NCI-H1105 (cell line): ENCODE measurements at regions not wholly inside any gene's neighbourhood (a gene's known extent, or its start where the extent isn't known, plus 50 kb on each side); places are given as distances from the start of the nearest gene placed in this dataset.

Source experiments
- DNase-seq: peaks from one replicate; lab custom pipeline; 2025; lab: John Stamatoyannopoulos, UW

GRCh38 chr4:96784336-96784735 lies 944.4 kb downstream of the PDHA2 start:
- DNase-seq: no peak

DNA sequence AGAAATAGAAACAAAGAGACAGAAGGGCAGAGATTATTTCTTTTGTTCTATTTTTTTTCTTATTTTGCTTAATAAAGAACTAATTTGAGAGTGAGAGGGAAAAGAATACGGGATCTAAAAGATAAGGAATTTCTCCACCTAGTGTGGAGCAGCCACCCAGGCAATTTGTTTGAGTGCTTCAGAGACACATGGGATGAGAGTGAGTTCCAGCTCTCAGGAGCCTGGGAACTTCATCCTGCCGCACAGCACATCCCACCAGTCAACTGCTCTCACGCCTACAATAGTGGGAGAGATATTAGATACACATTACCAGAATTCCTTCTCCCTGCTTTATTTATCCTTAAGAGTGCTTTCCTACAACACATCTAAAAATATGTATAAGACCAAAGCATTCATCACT lies 946.4 kb downstream of the PDHA2 start:
- no peak for DNase-seq

GRCh38 chr4:96787766-96788165 lies 947.9 kb downstream of the PDHA2 start:
- DNase-seq: no peak

- no peak for DNase-seq
Measured at GRCh38 chr4:96809563-96809962, 969.7 kb downstream of the PDHA2 start.

- DNase-seq: no peak
Measured at GRCh38 chr4:96827086-96827485, 987.2 kb downstream of the PDHA2 start.

DNA sequence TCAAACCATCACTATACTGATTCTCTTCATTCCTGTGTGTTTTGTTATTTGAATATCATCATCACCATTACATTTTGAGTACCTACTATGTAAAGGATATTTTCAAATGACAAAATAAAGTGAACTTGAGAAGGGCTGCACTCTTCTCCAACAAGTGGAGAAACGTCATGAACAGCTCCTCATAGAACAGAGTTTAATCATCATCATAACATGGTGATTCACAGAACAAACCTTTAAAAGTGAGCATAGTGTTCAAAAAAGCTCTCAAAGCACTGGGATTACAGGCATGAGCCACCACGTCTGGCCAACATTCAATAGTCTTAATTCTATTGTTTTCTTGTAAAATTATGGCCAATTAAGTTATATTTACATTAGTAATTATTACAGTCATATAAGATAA lies 993.9 kb downstream of the PDHA2 start:
- no peak for DNase-seq

GRCh38 chr4:96835991-96836390 lies 996.1 kb downstream of the PDHA2 start:
- DNase-seq: no peak

- DNase-seq: no peak
Measured at GRCh38 chr4:96839441-96839840, 999.5 kb downstream of the PDHA2 start.

DNA sequence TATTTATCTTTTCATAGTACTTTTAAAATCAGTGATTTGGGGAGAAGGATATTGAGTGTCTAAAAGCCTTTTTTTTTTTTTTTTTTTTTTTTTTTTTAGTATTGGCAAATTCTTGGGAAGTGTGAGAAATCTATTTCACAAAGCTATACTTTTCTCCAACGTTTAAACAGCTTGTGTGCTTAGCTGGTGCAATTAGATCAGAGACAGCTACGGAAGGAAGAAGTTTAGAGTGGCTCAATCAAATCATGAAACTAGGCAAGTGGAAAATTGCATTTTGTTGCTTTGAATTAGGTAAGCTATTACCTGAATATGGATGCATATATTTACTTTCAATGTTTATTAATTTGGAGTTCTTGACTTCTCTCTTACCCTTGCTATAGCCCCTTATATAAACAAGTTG lies 1001.9 kb downstream of the PDHA2 start:
- DNase-seq: no peak

DNA sequence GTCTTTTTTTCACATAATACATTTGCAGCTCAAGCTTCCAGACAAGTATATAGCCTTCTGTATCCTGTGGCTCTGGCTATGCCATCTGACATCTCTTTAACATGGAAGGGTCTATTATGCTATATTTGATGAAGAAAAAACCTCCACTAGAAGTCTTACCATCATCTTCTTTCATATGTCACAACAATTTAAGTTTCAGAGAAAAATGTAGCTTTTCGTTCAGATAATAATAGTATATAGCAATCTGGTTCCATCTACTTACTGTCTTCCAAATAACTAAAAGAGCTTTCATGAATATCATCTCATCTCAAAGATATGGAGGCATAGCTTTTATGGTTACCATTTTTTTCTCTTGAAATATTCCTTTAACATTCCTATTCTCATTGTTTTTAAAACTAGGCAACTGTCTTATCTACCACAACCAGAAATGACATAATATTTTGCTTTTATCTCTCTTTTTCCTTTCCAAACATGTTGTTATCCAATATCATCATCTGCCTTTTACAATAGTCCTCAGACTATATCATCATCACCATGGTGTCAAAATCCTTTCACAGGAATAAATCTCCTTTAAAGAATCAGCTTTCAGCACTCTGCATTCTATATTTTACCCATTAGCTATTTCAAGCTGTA lies 1005.1 kb downstream of the PDHA2 start:
- no peak for DNase-seq

DNA sequence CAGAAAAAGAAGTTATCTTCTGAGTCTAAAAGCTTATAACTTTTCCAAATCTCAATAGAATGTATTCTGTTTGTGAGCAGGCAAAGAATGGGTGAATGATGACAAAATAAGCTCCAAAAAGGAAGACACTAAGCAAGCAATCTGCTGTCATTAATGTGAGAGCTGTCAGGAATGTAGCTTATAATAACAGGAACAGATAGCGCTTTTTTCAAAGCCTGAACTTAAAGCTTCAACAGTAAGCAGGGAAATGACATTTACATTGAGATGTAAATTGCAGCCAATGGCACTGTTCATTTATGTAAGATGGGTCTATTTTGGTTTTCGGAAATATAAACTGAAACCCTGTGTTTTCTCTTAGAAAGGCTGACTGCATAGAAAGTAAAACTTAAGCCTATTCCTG lies 1005.9 kb downstream of the PDHA2 start:
- DNase-seq: no peak

DNA sequence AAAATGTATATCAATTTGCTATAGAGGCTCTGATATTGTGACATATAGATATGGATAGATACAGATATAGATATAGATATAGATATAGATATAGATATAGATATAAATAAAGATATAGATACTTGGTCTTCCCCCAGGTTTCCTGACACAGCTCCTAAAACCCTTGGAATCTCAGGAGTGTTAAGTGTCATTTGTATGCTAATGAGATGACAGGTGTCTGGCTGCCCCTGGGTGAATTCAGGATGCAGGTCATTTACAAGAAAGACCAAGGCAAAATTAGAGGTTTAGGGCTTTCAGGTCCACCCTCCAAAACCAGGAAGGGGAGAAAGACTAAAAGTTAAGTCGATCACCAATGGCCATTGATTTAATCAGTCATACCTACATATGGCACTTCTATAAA lies 1034.8 kb downstream of the PDHA2 start:
- DNase-seq: no peak

DNA sequence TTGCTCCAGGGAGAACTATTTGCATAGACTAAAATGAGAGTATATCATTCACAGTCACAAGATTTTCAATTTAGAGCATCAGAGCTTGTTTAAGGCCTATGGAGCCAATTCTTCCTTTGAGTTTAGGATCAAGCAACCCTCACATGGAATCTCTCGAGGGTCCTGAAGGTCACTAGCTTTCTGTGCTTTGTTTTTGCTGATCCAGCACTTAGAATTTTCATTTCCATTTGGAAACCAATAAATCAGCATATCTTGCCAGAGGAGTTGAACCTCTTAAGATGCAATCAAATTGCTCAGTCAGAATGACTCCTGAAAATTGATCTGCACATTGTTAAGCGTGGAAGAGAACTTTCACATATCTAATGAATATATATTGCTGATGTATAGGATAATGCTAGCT lies 1039.6 kb downstream of the PDHA2 start:
- no peak for DNase-seq

GRCh38 chr4:96887857-96888256 lies 1048.0 kb downstream of the PDHA2 start:
- no peak for DNase-seq

DNA sequence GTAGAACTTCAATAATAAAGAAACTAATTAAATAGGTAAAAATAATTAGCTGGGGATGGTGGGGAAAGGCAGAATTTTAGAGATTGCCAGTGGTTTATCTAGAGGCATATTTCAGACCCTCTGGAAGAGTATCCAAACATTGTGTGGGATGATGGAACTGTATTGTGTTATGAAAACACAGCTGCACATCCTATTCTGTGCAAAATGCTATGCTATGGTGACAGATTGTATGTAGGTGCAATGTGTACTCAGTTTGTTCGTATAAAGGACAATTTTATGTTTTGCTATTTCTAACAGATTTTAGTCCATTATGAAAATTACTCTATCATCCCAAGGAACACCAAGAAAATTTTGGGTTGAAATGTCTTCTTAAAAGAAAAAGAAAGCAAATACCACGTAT lies 1054.7 kb downstream of the PDHA2 start:
- no peak for DNase-seq

DNA sequence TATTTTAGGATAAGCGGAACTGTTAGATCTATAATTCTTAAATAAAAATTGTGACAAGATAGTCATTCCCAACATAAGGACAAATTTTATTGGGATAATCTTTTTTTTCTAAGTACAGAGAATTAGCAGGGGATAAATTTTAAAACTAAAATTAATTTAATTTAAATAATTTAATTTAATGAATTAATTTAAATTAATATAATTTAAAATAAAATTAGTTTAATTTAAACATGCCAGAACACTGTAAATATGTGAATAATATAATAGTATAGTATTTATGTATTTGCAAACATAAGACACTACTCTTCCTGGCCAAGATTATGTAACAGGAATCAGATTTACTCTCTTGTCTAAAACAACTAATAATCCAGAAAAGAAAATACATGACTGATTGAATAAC lies 1055.9 kb downstream of the PDHA2 start:
- DNase-seq: no peak

DNA sequence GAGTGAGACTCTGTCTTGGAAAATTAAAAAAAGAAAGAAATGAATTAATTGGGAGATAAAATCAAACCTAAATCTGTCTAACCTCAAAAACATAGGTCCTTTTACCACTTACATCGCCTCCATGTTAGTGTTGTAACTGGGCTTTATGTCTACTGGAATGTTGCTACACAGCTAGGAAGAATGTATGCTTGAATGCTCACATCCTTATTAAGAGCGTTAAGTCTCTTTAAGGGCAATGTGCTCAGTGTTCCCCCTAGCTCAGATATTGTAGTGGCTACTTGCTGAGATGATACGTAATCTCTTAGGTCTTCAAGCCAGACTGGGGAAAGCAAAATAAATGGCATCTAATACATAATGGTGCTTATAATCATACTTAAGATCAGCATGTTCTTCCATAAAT lies 1072.8 kb downstream of the PDHA2 start:
- no peak for DNase-seq

DNA sequence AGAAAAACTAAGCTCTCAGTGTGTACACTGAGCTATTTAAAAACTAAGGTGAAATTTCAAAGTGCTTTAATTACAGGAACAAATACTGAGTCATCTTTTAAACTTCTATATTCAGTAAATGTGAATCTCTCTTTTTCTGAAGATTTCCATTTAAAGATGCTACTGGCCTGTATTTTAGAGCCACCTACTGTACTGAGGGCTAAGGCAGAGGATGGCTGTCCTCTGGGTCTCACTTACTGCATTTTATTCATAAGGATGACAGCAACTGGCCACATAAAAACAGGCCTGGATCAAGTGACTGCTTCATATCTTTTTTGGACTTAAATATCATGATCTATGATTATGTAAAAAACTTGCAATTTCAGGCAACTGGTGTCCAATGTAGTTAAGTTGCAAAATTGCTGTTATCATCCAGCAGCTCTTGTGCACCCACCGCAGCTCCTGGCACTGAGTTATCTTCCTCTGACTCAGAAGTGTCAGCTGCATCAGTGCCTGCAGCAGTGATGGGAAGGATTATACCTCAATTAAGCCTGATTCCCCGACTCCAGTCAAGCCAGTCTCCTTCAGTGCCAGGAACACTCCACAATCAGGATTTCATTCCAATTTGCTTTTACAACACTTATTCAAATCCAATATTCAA lies 1073.7 kb downstream of the PDHA2 start:
- DNase-seq: no peak

DNA sequence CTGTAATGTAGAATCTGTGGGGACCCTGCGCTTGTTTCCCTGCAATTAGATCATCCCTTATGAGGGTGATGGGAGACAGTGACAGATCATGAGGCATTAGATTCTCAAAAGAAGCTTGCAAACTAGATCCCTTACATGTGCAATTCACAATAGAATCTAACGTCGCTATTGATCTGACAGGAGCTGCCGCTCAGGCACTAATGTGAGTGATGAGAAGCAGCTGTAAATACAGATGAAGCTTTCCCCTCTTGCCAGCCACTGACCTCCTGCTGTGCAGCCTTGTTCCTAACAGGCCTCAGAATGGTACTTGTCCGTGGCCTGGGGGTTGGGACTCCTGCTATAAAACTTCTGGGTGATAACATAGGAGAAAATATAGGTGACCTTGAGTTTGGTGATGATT lies 1076.8 kb downstream of the PDHA2 start:
- DNase-seq: no peak

- no peak for DNase-seq
Measured at GRCh38 chr4:96936886-96937285, 1097.0 kb downstream of the PDHA2 start.

DNA sequence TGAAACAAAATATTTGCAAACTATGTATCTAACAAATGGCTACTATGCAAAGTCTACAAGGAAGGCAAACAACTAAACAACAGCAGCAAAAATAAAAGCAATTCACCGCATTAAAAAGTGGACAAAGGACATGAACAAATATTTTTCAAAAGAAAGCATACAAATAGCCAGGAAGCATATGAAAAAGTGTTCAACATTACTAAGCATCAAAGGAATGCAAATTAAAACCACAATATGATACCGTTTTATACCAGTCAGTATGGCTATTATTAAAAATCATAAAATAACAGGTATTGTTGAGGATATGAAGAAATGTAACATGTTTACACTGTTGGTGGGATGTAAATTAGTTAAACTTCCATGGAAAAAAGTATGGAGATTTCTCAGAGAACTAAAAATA lies 1106.7 kb downstream of the PDHA2 start:
- DNase-seq: no peak

- no peak for DNase-seq
Measured at GRCh38 chr4:96952610-96953009, 1112.7 kb downstream of the PDHA2 start.

DNA sequence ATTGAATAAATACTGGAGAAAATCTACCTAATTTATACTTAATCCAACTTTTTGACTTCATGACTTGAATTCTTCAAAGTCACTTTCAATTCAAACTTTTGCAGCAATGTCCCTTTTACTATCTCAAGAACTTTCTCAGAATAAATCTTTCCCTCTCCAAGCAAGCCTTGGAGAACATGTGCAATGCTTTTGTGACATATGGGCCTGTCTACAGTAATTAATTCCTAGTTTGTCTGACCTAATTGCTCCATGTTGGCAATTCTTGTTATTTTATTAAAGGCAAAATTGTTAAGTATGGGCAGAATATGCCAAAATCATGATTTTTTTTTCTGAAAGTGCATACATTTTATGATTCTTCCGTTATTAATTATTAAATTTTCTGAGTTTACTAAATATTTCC lies 1115.3 kb downstream of the PDHA2 start:
- DNase-seq: no peak

GRCh38 chr4:96955691-96956090 lies 1115.8 kb downstream of the PDHA2 start:
- DNase-seq: no peak
